AG10803 (cell line): ENCODE measurements at regions not wholly inside any gene's neighbourhood (a gene's known extent, or its start where the extent isn't known, plus 50 kb on each side); places are given as distances from the start of the nearest gene placed in this dataset.

Experiments used
- DNase-seq: peaks from one replicate; pipeline ENCODE4 v3.0.0; 2010; ENCODE audit warnings: low read depth
- H3K4me3 ChIP-seq: 2 replicates; pipeline ENCODE4 v1.5.1; 2011; ENCODE audit warnings: mild to moderate bottlenecking, low read length, control low read depth
- TF ChIP-seq, protein P1 (sequence below): conservative IDR thresholded peaks from 2 replicates; pipeline ENCODE4 v1.5.1; 2011; ENCODE audit warnings: mild to moderate bottlenecking, low read length, control low read depth, inconsistent platforms

DNA sequence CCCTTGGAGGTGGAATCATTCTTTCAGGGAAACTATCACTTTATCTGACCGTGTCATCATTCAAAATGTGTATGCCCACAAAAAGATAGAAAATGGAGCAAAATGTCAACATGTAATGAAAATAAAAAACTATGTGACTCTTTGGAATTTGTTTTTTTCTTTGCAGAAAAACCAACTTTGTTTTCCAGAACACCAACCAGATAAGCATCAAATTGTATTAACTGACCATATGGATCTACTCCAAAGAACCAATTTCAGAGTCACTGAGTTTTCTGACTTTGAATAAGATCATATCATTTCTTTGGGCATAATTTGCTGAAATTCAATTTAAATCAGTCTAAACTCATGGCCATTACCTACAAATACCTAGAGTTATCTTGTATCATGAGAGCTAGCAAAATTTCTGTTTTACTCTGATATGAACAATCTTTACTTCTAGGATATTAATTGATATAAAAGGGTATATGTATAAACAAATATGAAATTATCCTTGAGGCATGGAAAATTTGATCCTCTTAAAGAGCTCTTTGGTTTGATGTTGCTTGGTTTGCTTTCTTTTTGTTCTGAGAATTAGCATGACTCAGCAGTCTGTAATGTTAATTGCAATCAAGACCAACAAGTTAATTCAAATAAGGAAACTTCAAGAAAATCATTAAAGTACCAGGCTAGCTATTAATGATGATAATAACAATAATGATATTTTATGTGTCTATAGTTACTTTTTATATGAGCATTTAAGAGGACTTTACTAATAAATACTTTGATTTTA is 444.4 kb upstream of the MARCKS start:
- H3K4me3 ChIP-seq: no peak overlapping the region
- peak; percentile 21 for DNase-seq
- TF ChIP-seq, protein P1, sequence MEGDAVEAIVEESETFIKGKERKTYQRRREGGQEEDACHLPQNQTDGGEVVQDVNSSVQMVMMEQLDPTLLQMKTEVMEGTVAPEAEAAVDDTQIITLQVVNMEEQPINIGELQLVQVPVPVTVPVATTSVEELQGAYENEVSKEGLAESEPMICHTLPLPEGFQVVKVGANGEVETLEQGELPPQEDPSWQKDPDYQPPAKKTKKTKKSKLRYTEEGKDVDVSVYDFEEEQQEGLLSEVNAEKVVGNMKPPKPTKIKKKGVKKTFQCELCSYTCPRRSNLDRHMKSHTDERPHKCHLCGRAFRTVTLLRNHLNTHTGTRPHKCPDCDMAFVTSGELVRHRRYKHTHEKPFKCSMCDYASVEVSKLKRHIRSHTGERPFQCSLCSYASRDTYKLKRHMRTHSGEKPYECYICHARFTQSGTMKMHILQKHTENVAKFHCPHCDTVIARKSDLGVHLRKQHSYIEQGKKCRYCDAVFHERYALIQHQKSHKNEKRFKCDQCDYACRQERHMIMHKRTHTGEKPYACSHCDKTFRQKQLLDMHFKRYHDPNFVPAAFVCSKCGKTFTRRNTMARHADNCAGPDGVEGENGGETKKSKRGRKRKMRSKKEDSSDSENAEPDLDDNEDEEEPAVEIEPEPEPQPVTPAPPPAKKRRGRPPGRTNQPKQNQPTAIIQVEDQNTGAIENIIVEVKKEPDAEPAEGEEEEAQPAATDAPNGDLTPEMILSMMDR: no peak

DNA sequence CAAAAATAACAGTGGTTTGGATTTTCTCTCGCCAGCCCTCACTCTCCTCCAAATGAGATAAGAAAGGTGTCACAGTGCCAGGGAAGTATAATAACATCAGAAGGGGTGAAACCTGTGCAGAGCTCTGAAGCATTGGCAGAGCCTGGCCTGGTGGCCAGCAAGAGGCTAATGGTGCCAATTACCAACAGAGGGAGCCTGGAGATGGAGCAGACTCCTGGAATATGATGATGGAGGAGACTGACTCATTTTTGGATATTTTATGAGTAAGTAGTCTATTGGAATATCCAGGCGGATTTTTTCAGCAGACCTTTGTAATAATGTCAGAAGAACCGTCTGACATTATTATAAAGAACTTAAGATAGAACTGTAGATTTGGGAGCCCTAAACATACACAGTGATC is 442.6 kb upstream of the MARCKS start:
- TF ChIP-seq, protein P1: peak; percentile 72
- no peak overlapping the region for H3K4me3 ChIP-seq
- peak; percentile 78 for DNase-seq

DNA sequence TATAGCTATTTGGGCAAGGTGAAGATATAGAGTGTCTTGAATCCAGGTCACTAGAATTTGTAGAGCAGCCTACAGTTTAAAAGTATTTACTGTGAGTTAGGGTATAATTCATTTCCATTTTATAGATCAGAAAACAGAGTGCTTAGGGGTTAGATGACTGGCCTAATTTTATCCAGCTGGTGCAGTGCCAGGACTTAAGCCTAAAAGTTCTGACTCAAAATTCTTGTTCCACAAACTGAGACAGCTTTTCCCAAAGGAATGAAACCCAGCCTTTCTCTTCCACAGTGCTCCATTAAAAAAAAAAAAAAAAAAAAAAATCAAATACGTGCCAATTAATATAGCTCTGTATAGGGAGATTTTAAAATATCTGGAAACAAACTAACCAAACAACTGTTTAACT is 441.0 kb upstream of the MARCKS start:
- no peak overlapping the region for H3K4me3 ChIP-seq
- TF ChIP-seq, protein P1: no peak
- peak; percentile 55 for DNase-seq

DNA sequence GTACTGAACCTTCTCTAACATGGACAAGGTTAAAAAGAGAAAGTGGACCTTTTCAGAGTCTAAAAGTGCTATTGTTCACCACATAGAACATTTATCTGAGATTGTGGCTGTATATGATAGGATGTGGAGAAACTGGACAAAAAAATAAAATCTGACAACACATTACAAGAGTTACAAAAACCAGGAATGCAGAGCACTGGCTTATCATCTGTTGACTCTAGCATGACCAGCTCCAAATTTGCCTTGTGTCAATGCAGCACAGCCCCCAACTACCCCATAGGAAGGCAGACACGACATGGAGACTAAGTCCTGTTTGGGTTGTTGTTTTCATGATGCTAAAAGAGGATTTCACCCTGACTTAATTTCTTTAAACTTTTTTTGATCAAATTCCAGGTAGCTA is 436.9 kb upstream of the MARCKS start:
- TF ChIP-seq, protein P1: no peak
- no peak overlapping the region for H3K4me3 ChIP-seq
- no peak for DNase-seq

DNA sequence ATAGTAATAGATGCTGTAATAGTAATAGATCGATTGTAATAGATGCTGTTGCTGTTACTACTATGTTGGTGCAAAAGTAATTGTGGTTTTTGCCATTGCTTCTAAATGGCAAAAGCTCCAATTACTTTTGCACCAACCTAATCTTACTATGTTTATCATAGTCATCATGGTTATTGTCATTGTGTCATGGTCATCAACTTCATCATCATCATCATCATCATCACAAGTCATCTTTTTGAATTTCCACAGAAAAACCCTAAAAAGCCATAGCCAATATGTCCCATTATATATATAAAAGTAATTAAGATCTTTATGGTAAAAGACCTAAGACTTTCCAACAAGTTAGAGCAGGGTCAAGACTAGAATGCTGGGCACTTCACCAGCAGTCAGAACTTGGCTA is 435.1 kb upstream of the MARCKS start:
- no peak overlapping the region for H3K4me3 ChIP-seq
- TF ChIP-seq, protein P1: no peak
- no peak for DNase-seq

DNA sequence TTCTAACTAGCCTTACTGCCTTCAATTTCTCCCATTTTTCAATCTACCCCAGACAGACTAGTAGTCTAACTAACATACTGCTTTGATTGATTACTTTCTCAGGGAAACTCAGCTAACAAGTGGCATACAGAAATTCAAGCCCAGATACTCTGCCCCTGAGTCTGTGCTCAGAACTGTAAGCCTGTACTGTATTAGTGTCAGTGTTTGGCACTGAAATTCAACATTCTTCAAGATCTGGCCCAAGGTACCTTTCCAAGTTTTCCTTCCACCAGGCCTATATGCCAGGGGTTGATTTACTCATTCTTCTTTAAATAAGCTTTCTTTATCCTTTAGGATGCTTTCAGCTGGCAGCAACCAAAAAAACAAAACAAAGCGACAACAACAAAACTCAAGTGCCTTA is 433.2 kb upstream of the MARCKS start:
- no peak for DNase-seq
- TF ChIP-seq, protein P1: no peak
- no peak overlapping the region for H3K4me3 ChIP-seq

DNA sequence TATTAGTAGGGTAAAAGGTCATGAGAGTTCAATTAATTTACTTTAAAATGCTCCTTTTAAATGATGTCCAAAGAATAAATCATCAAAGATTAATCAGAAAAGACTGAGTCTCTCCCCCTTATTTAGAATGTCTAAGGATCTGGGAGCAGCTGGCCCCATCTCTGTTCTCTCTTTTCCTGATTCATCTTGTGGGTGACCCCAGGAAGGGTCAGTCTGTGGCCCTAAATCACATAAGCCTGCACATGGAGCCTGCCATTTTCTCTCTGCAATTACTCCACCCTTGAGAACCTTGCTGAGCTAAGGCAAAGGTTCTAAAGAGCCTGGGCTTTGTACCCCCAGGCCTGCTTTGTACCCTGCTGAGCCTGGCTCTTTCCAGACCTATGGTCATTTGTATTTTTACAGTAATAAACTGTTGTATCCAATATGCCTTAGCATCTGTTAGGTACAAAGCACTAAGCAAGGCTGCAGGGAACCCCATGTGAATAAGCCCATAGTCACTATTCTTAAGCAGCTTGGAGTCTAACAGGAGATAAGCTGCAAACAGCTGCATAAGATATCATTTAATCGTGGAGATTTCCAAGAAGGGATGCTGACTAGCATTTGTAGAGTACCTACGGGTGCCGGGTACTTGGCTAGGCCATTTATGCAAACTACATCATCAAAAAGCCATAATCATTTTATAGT is 431.0 kb upstream of the MARCKS start:
- no peak overlapping the region for H3K4me3 ChIP-seq
- TF ChIP-seq, protein P1: no peak
- DNase-seq: no peak
